ENCODE measurements at regions not wholly inside any gene's neighbourhood (a gene's known extent, or its start where the extent isn't known, plus 50 kb on each side); places are given as distances from the start of the nearest gene placed in this dataset.

DNA sequence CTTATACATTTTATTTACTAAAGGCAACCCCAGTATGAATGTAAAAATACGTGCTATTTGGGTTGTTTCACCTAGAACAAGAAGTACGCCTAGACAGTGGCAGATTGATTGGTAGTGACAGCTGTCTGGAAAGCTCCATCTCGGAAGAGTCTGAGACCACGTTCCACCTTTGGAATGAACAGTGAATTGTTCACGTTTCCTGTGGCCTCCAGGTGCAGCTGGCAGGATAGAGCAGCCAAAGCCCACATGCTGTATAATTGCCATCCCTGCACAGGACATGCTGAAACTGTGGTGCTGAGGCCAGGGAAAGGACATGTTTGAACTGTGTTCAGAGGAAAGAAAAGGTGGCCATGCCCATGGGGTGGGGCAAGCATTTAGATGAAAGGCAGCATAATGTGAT, 218.7 kb upstream of the MTNR1B start:
- 74% methylated on average over 5 of the region's 5 CpGs for WGBS
- no peaks in the 10 kb centered on the region for H3K4me1 ChIP-seq (ENCODE audit: control insufficient read depth in 4 of 4, insufficient read depth in 4 of 4, low read length in 3 of 4)
- H3K9ac ChIP-seq (ENCODE audit: low read depth in 1 of 2, low read length in 2 of 2) = no peak overlapping the region
- H3K4me3 ChIP-seq (ENCODE audit: low read depth in 1 of 3, low read length in 3 of 3) = no peak overlapping the region
- no peaks in the 10 kb centered on the region for H3K36me3 ChIP-seq (ENCODE audit: control insufficient read depth in 4 of 4, insufficient read depth in 3 of 4, low read depth in 1 of 4, low read length in 3 of 4)
- TF ChIP-seq FOXA1 (IDR thresholded peaks at IDR 0.05) (no peak), NR2F2 (IDR thresholded peaks at IDR 0.05) (no peak), RAD21 (IDR thresholded peaks at IDR 0.05) (no peak), YY1 (IDR thresholded peaks at IDR 0.05) (no peak), RXRA (IDR thresholded peaks at IDR 0.05) (no peak), HNF4G (IDR thresholded peaks at IDR 0.05) (no peak), FOXA2 (IDR thresholded peaks at IDR 0.05) (no peak), SP1 (IDR thresholded peaks at IDR 0.05) (no peak), GABPA (IDR thresholded peaks at IDR 0.05 in 1 of 2, conservative IDR thresholded peaks at IDR 0.05 in 1 of 2) (no peak), EGR1 (IDR thresholded peaks at IDR 0.05; ENCODE audit: low read depth in 2 of 2) (no peak)
- TF ChIP-seq, protein P1, sequence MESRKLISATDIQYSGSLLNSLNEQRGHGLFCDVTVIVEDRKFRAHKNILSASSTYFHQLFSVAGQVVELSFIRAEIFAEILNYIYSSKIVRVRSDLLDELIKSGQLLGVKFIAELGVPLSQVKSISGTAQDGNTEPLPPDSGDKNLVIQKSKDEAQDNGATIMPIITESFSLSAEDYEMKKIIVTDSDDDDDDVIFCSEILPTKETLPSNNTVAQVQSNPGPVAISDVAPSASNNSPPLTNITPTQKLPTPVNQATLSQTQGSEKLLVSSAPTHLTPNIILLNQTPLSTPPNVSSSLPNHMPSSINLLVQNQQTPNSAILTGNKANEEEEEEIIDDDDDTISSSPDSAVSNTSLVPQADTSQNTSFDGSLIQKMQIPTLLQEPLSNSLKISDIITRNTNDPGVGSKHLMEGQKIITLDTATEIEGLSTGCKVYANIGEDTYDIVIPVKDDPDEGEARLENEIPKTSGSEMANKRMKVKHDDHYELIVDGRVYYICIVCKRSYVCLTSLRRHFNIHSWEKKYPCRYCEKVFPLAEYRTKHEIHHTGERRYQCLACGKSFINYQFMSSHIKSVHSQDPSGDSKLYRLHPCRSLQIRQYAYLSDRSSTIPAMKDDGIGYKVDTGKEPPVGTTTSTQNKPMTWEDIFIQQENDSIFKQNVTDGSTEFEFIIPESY (IDR thresholded peaks at IDR 0.05) = no peak
- TF ChIP-seq, protein P2, sequence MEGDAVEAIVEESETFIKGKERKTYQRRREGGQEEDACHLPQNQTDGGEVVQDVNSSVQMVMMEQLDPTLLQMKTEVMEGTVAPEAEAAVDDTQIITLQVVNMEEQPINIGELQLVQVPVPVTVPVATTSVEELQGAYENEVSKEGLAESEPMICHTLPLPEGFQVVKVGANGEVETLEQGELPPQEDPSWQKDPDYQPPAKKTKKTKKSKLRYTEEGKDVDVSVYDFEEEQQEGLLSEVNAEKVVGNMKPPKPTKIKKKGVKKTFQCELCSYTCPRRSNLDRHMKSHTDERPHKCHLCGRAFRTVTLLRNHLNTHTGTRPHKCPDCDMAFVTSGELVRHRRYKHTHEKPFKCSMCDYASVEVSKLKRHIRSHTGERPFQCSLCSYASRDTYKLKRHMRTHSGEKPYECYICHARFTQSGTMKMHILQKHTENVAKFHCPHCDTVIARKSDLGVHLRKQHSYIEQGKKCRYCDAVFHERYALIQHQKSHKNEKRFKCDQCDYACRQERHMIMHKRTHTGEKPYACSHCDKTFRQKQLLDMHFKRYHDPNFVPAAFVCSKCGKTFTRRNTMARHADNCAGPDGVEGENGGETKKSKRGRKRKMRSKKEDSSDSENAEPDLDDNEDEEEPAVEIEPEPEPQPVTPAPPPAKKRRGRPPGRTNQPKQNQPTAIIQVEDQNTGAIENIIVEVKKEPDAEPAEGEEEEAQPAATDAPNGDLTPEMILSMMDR (IDR thresholded peaks at IDR 0.05; ENCODE audit: low read depth, low read length, missing input control) = no peak
- H3K27me3 ChIP-seq (ENCODE audit: control insufficient read depth in 4 of 4, insufficient read depth in 4 of 4, low read length in 3 of 4) = peaks cover 0 to 3% (median 0%) of the 10 kb centered on the region in 4 donors
- H3K9me3 ChIP-seq (ENCODE audit: control insufficient read depth in 4 of 4, low read length in 3 of 4) = no peaks in the 10 kb centered on the region
- no peak overlapping the region for H3K27ac ChIP-seq (ENCODE audit: low read depth in 1 of 2, low read length in 2 of 2)
- DNase-seq (ENCODE audit: low spot score) = no peak

DNA sequence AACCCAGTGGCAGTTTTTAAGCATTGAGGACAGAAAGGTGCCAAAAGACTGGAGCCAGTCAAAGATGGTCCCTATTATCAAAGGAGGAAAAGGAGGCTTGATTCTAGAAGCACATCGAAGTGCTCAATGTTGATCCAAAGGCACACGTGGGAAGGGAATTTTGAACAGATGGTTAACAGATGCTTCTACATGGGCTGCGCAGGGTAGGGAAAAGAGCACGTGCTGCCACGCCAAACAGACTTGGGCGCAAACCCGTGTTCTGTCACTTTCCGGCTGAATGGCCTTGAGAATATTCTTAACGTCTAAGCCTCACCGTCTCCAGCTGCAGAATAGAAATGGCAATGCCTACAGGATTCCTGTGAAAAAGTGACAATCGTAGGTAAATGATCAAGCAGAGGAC, 217.9 kb upstream of the MTNR1B start:
- Histone ChIP-seq H3K36me3 (ENCODE audit: control insufficient read depth in 4 of 4, insufficient read depth in 3 of 4, low read depth in 1 of 4, low read length in 3 of 4) (no peaks in the 10 kb centered on the region), H3K9me3 (ENCODE audit: control insufficient read depth in 4 of 4, low read length in 3 of 4) (no peaks in the 10 kb centered on the region), H3K4me1 (ENCODE audit: control insufficient read depth in 4 of 4, insufficient read depth in 4 of 4, low read length in 3 of 4) (no peaks in the 10 kb centered on the region), H3K27ac (ENCODE audit: low read depth in 1 of 2, low read length in 2 of 2) (no peak overlapping the region), H3K4me3 (ENCODE audit: low read depth in 1 of 3, low read length in 3 of 3) (no peak overlapping the region), H3K9ac (ENCODE audit: low read depth in 1 of 2, low read length in 2 of 2) (no peak overlapping the region), H3K27me3 (ENCODE audit: control insufficient read depth in 4 of 4, insufficient read depth in 4 of 4, low read length in 3 of 4) (peaks cover 0 to 3% (median 0%) of the 10 kb centered on the region in 4 donors)
- TF ChIP-seq HNF4A (conservative IDR thresholded peaks at IDR 0.05) (no peak), YY1 (IDR thresholded peaks at IDR 0.05) (no peak), RAD21 (IDR thresholded peaks at IDR 0.05) (no peak), EGR1 (IDR thresholded peaks at IDR 0.05; ENCODE audit: low read depth in 2 of 2) (no peak), HNF4G (IDR thresholded peaks at IDR 0.05) (no peak), RXRA (IDR thresholded peaks at IDR 0.05) (no peak), GABPA (IDR thresholded peaks at IDR 0.05 in 1 of 2, conservative IDR thresholded peaks at IDR 0.05 in 1 of 2) (no peak), NR2F2 (IDR thresholded peaks at IDR 0.05) (no peak), SP1 (IDR thresholded peaks at IDR 0.05) (no peak), FOXA1 (IDR thresholded peaks at IDR 0.05) (no peak), FOXA2 (IDR thresholded peaks at IDR 0.05) (no peak), JUND (IDR thresholded peaks at IDR 0.05) (no peak)
- TF ChIP-seq, protein P2 (IDR thresholded peaks at IDR 0.05; ENCODE audit: low read depth, low read length, missing input control) = no peak
- TF ChIP-seq, protein P1 (IDR thresholded peaks at IDR 0.05) = no peak
- TF ChIP-seq, protein P3, sequence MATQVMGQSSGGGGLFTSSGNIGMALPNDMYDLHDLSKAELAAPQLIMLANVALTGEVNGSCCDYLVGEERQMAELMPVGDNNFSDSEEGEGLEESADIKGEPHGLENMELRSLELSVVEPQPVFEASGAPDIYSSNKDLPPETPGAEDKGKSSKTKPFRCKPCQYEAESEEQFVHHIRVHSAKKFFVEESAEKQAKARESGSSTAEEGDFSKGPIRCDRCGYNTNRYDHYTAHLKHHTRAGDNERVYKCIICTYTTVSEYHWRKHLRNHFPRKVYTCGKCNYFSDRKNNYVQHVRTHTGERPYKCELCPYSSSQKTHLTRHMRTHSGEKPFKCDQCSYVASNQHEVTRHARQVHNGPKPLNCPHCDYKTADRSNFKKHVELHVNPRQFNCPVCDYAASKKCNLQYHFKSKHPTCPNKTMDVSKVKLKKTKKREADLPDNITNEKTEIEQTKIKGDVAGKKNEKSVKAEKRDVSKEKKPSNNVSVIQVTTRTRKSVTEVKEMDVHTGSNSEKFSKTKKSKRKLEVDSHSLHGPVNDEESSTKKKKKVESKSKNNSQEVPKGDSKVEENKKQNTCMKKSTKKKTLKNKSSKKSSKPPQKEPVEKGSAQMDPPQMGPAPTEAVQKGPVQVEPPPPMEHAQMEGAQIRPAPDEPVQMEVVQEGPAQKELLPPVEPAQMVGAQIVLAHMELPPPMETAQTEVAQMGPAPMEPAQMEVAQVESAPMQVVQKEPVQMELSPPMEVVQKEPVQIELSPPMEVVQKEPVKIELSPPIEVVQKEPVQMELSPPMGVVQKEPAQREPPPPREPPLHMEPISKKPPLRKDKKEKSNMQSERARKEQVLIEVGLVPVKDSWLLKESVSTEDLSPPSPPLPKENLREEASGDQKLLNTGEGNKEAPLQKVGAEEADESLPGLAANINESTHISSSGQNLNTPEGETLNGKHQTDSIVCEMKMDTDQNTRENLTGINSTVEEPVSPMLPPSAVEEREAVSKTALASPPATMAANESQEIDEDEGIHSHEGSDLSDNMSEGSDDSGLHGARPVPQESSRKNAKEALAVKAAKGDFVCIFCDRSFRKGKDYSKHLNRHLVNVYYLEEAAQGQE (IDR thresholded peaks at IDR 0.05) = no peak
- TF ChIP-seq, protein P4, sequence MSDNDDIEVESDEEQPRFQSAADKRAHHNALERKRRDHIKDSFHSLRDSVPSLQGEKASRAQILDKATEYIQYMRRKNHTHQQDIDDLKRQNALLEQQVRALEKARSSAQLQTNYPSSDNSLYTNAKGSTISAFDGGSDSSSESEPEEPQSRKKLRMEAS (IDR thresholded peaks at IDR 0.05) = no peak
- 71% methylated on average over 11 of the region's 11 CpGs for WGBS
- DNase-seq (ENCODE audit: low spot score) = no peak

Measured in liver (tissue), 8 donors.